PC-9 (cell line): ENCODE measurements at regions not wholly inside any gene's neighbourhood (a gene's known extent, or its start where the extent isn't known, plus 50 kb on each side); places are given as distances from the start of the nearest gene placed in this dataset.

Experiments used
- CTCF ChIP-seq: fragments of 200-600 bp; sonication (generic); conservative IDR thresholded peaks from 2 replicates; pipeline ENCODE4 v1.6.1; 2017; ENCODE audit warnings: mixed run types, antibody characterized with exemption, mild to moderate bottlenecking, moderate library complexity
- EZH2 ChIP-seq: fragments of 200-600 bp; sonication (generic); IDR thresholded peaks from 2 replicates; pipeline ENCODE4 v1.8.0; 2017; ENCODE audit warnings: antibody characterized with exemption, low read depth

DNA sequence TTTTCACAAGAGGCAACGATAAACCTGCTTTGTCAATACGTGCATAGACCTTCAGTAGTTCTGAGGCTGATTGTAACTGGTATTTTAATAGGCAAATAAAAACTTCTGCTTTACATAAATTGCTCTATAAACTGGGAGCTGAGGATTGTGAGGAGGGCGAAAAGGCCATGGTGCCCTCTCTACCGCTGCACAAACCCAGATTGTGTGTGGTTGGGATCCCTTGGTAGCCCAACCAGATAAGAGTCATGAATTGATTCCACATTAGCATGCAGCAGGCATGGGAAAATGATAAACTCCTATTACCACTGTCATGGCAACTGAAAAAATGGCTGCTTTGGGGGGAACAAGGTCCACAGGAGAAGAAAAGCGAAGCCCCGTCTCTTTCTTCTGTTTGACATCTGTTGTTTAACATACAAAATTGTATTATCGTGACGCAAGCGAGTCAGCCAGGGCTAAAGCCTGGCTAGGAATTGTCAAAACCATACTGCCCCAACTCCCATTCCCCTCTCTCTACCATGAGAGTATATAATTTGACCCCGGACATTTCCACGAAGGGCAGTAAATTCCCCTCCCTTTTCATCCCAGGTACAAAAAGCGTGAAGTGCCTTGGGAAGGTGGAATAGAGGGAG, 157.8 kb upstream of the SALL4 start:
- TF ChIP-seq CTCF = no peak
- TF ChIP-seq EZH2 = no peak
